Adipocyte (in vitro differentiated cells): ENCODE measurements at regions not wholly inside any gene's neighbourhood (a gene's known extent, or its start where the extent isn't known, plus 50 kb on each side); places are given as distances from the start of the nearest gene placed in this dataset.
"Not testable (repeated sequence)": the region's sequence is repeated elsewhere in the genome, so short reads cannot be mapped to it uniquely, and the experiment has no call there.

Experiments used
- DNase-seq: peaks from one replicate; pipeline ENCODE4 v3.0.0-alpha.2; 2015; ENCODE audit warnings: low read depth
- H3K27me3 ChIP-seq: replicated peaks from 2 replicates; pipeline ENCODE4 v1.7.0; 2013; ENCODE audit warnings: mild to moderate bottlenecking, low read length, moderate library complexity; ENCODE audit not compliant: control insufficient read depth, insufficient read depth
- H3K36me3 ChIP-seq: 2 replicates; pipeline ENCODE4 v1.7.0; 2013; ENCODE audit warnings: low read length, mild to moderate bottlenecking, moderate library complexity; ENCODE audit not compliant: control insufficient read depth, insufficient read depth, severe bottlenecking
- H3K4me1 ChIP-seq: 2 replicates; pipeline ENCODE4 v1.7.0; 2013; ENCODE audit warnings: mild to moderate bottlenecking, low read length, moderate library complexity; ENCODE audit not compliant: control insufficient read depth, insufficient read depth
- H3K4me3 ChIP-seq: 2 replicates; pipeline ENCODE4 v1.7.0; 2013; ENCODE audit warnings: mild to moderate bottlenecking, low read length, moderate library complexity
- H3K9ac ChIP-seq: 2 replicates; pipeline ENCODE4 v1.7.0; 2013; ENCODE audit warnings: mild to moderate bottlenecking, low read length, moderate library complexity
- H3K9me3 ChIP-seq: 2 replicates; pipeline ENCODE4 v1.7.0; 2013; ENCODE audit warnings: mild to moderate bottlenecking, low read length, moderate library complexity; ENCODE audit not compliant: control insufficient read depth

DNA sequence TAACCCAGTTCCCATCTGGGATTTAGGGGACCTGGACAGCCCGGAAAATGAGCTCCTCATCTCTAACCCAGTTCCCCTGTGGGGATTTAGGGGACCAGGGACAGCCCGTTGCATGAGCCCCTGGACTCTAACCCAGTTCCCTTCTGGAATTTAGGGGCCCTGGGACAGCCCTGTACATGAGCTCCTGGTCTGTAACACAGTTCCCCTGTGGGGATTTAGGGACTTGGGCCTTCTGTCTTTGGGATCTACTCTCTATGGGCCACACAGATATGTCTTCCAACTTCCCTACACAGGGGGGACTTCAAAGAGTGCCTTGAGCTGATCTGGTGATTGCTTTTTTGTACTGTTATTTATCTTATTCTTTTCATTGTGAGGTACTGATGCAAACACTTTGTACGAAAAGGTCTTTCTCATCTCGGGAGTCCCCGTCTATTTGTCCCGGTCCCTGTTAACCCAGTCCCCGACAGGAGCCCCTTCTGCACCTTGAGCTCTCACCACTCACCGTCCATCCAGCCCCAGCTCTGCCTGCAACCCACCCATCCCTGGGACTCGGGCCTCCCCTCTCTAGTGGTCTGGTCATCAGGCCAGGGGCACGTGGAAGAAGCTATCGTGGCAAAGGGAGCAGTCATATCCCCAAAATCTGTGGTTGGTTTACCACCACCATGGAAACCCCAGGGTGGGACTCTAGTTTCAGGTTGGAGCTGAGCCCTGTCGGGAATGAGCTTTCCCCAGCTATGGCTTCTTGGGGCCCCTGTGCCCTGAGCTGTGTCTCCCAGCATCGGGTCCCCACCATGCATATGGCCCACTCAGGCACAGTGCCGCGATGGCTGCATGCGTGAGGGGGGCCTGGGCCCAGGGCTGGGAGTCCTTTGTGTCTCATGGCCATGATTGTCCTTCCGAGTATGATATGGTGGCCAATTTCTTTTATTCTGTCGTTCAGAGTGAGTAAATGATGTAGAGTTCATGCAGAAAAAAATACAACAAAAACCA, 270.4 kb upstream of the PLCXD1 start:
- not testable (repeated sequence) for H3K9ac ChIP-seq, H3K36me3 ChIP-seq, H3K27me3 ChIP-seq, H3K9me3 ChIP-seq, H3K4me1 ChIP-seq, H3K4me3 ChIP-seq, DNase-seq

DNA sequence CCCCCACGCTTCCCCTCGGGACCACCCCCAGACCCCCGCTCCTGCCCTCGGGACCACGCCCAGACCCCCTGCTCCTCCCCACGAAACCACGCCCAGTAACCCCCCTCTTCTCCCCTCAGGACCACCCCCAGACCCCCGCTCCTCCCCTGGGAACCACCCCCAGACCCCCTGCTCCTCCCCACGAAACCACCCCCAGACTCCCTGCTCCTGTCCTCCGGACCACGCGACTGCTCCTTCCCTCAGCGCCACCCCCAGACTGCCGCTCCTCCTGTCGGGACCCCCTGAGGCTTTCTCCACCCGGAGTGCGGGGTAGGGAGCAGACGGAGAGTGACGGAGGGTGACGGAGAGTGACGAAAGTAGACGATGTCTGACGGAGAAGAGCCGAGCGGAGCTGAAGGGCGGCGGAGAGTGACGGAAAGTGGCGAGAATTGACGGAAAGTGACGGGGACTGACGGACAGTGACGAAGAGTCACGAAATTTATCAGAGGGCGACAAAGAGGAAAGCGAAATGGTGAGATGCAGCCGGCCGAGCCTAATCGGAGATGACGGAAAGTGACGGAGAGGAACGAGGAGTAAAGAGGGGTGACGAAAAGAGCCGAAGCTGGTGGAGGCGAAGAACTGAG, 267.2 kb upstream of the PLCXD1 start:
- not testable (repeated sequence) for H3K9ac ChIP-seq

DNA sequence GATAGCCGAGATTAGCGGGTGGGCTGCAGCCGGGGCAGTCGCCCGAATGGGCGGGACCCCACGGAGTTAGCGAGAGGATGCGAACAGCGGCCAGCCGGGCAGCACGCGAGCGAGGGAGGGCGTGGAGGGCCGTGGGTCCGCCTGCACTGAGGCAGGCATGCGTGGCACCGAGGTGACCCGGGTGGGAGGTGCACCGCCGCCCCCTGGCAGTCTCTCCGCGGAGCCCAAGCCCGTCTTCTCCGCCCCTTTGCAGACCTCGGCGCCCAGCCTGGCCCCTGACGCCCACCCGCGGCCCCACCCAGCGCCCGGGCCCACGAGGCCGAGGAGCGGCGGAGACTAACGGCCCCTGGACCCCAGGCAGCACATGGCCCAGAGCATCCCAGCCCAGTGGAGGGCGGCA, 266.7 kb upstream of the PLCXD1 start:
- H3K27me3 ChIP-seq, H3K9me3 ChIP-seq, H3K4me3 ChIP-seq, H3K4me1 ChIP-seq, H3K9ac ChIP-seq, H3K36me3 ChIP-seq: not testable (repeated sequence)
- peak; percentile 0 for DNase-seq

More for the DNA sequence above, 267.2 kb upstream of the PLCXD1 start:
- H3K27me3 ChIP-seq, DNase-seq, H3K36me3 ChIP-seq, H3K9me3 ChIP-seq, H3K4me3 ChIP-seq, H3K4me1 ChIP-seq: not testable (repeated sequence)

DNA sequence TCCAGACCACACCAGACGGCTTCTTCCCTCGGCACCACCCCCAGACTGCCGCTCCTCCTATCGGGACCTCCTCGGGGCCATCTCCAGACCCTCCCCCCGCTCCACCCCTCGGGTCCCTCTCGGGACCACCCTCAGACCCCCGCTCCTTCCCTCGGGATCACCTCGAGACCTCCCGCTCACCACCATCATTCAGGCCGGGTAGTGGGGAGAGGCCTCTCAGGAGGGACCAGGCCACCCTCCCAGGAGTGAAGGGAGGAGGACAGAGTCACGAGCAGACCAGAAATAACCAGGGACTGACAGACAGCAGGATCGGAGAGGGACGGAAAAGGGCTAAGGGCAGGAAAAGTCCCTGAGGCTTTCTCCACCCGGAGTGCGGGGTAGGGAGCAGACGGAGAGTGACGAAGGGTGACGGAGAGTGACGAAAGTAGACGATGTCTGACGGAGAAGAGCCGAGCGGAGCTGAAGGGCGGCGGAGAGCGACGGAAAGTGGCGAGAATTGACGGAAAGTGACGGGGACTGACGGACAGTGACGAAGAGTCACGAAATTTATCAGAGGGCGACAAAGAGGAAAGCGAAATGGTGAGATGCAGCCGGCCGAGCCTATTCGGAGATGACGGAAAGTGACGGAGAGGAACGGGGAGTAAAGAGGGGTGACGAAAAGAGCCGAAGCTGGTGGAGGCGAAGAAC, 262.3 kb upstream of the PLCXD1 start:
- not testable (repeated sequence) for DNase-seq, H3K27me3 ChIP-seq, H3K9ac ChIP-seq, H3K4me1 ChIP-seq, H3K9me3 ChIP-seq, H3K4me3 ChIP-seq, H3K36me3 ChIP-seq

DNA sequence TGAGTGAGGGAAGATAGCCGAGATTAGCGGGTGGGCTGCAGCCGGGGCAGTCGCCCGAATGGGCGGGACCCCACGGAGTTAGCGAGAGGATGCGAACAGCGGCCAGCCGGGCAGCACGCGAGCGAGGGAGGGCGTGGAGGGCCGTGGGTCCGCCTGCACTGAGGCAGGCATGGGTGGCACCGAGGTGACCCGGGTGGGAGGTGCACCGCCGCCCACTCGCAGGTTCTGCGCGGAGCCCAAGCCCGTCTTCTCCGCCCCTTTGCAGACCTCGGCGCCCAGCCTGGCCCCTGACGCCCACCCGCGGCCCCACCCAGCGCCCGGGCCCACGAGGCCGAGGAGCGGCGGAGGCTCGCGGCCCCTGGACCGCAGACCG, 261.7 kb upstream of the PLCXD1 start:
- H3K4me3 ChIP-seq, H3K4me1 ChIP-seq, H3K27me3 ChIP-seq, H3K36me3 ChIP-seq, DNase-seq, H3K9ac ChIP-seq, H3K9me3 ChIP-seq: not testable (repeated sequence)

DNA sequence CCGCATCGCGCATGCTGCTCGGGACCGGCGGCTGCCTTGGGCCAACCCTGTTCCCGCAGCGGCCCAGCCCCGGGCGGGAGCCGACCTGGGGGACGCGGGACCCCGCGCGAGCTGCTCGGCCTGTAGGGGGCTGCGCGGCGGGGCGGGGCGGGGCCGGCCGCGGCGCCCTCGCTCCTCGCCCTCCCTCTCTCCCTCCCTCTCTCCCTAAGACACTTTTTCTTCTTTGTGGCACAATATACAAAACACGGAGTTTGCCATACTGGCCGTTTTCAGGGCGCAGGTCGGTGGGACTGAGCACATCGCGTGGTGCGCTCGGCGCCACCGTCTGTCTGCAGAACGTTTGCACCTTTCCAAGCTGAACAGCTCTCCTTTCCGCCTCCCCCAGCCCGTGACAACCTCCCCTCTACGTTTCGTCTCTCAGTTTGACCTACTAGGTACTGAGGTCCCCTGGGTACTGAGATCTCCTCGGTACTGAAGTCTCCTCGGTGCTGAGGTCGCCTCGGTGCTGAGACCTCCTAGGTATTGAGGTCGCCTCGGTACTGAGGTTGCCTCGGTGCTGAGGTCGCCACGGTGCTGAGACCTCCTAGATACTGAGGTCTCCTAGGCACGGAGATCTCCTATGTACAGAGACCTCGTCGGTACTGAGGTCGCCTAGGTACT, 261.1 kb upstream of the PLCXD1 start:
- DNase-seq, result peak; percentile 41
- no peaks in the 10 kb centered on the region for H3K9me3 ChIP-seq
- no peaks in the 10 kb centered on the region for H3K4me1 ChIP-seq
- no peak overlapping the region for H3K9ac ChIP-seq
- H3K4me3 ChIP-seq, result no peak overlapping the region
- H3K27me3 ChIP-seq, result no peaks in the 10 kb centered on the region
- no peaks in the 10 kb centered on the region for H3K36me3 ChIP-seq

DNA sequence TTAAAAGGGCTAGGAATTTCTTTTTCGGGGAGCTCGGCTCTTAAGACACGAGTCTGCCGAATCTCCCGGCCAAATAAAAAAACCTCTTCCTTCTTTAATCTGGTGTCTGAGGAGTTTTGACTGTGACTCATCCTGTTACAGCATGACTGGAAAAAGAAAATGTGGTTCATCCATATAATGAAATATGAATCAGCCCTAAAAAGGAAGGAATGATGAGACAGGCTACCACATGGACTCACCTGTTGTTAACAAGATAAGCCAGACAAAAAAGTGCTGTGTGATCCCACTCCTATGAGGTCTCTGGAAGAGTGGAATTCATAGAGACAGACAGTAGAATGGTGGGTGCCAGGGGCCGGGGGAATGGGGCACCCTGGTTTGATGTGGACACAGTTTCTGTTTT, 257.0 kb upstream of the PLCXD1 start:
- not testable (repeated sequence) for H3K27me3 ChIP-seq, H3K36me3 ChIP-seq, H3K4me1 ChIP-seq, DNase-seq, H3K9me3 ChIP-seq, H3K4me3 ChIP-seq, H3K9ac ChIP-seq
